ENCODE measurements at regions not wholly inside any gene's neighbourhood (a gene's known extent, or its start where the extent isn't known, plus 50 kb on each side); places are given as distances from the start of the nearest gene placed in this dataset.

- CTCF ChIA-PET, result no interaction called here
These were observed 217.5 kb downstream of the GPD2 start for GRCh38 chr2:156653675-156654074.

DNA sequence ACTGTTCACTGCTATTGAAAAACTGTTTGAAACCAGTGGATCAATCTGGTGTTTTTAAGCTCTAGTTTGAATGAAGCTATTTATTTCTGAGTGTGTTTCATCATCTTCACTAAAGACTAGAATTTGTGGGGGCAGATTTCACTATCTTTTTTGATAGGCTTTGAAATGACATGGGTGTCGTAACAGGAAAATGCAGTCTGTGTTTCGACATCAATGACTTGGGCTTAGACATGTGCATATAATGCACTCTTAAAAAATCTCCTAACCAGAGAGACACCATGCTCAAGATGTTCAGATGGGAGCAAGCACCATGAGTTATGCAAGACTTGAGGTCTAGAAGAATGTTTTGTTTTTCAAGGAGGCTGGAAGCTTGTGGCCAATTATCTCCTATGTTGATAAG is 221.6 kb downstream of the GPD2 start:
- intact Hi-C loops (cut with micrococcal nuclease), result no loop called here
- Histone ChIP-seq H2AFZ (ENCODE audit: insufficient read depth, low read depth, low read length, poor library complexity, severe bottlenecking) (no peak overlapping the region), H3K79me2 (ENCODE audit: control insufficient read depth, insufficient read depth, low read length) (no peaks in the 10 kb centered on the region), H3K9me3 (ENCODE audit: control extremely low read depth in 1 of 3, control insufficient read depth in 2 of 3, insufficient read depth in 1 of 3, low read length in 2 of 3) (no peaks in the 10 kb centered on the region), H3K4me1 (ENCODE audit: control insufficient read depth in 2 of 2, insufficient read depth in 2 of 2, low read length in 2 of 2) (no peaks in the 10 kb centered on the region), H4K20me1 (ENCODE audit: control insufficient read depth, insufficient read depth, low read length, poor library complexity, severe bottlenecking) (no peaks in the 10 kb centered on the region), H3K9ac (ENCODE audit: low read length) (no peak overlapping the region), H3K4me2 (replicated peaks; ENCODE audit: low read depth, low read length, poor library complexity, severe bottlenecking) (no peak overlapping the region), H3K36me3 (replicated peaks in 1 of 2; ENCODE audit: control extremely low read depth in 1 of 2, control insufficient read depth in 1 of 2, extremely low read depth in 1 of 2, insufficient read depth in 2 of 2, low read length in 1 of 2) (no peaks in the 10 kb centered on the region), H3K4me3 (ENCODE audit: control extremely low read depth in 1 of 5, extremely low read depth in 1 of 5, insufficient read depth in 1 of 5, low read depth in 2 of 5, low read length in 4 of 5) (no peak overlapping the region), H3K27ac (ENCODE audit: low read length in 2 of 2) (no peak overlapping the region), H3K27me3 (replicated peaks in 1 of 4; ENCODE audit: control extremely low read depth in 1 of 4, control insufficient read depth in 3 of 4, insufficient read depth in 4 of 4, low read length in 3 of 4) (no peaks in the 10 kb centered on the region)
- Mint-ChIP-seq H3K27me3 (no peaks in the 10 kb centered on the region), H3K4me3 (no peak overlapping the region), H3K9me3 (ENCODE audit: insufficient read depth) (no peaks in the 10 kb centered on the region), H3K4me1 (no peaks in the 10 kb centered on the region), H3K27ac (no peak overlapping the region)
- CTCF ChIA-PET, result no interaction called here
- DNase-seq, result no peak
- no peak for ATAC-seq (ENCODE audit: low read depth)
- POLR2A ChIA-PET, result no interaction called here
- no CpG with 5 or more reads among the region's 2 CpGs for WGBS (ENCODE audit: insufficient coverage)
- TF ChIP-seq EZH2 (IDR thresholded peaks at IDR 0.05; ENCODE audit: borderline replicate concordance, insufficient read depth, low read depth, low read length, poor library complexity, severe bottlenecking), result no peak
- no peak for TF ChIP-seq CTCF (IDR thresholded peaks at IDR 0.05)

More at GRCh38 chr2:156653675-156654074, 217.5 kb downstream of the GPD2 start:
- no peaks in the 10 kb centered on the region for H3K79me2 ChIP-seq (ENCODE audit: control insufficient read depth, insufficient read depth, low read length)
- DNase-seq, result no peak
- no peaks in the 10 kb centered on the region for H4K20me1 ChIP-seq (ENCODE audit: control insufficient read depth, insufficient read depth, low read length, poor library complexity, severe bottlenecking)
- H3K9me3 ChIP-seq (ENCODE audit: control extremely low read depth in 1 of 3, control insufficient read depth in 2 of 3, insufficient read depth in 1 of 3, low read length in 2 of 3), result no peaks in the 10 kb centered on the region
- no peaks in the 10 kb centered on the region for H3K9me3 Mint-ChIP-seq (ENCODE audit: insufficient read depth)
- H3K36me3 ChIP-seq (replicated peaks in 1 of 2; ENCODE audit: control extremely low read depth in 1 of 2, control insufficient read depth in 1 of 2, extremely low read depth in 1 of 2, insufficient read depth in 2 of 2, low read length in 1 of 2), result no peaks in the 10 kb centered on the region
- no peaks in the 10 kb centered on the region for H3K27me3 Mint-ChIP-seq
- no peak overlapping the region for H3K4me2 ChIP-seq (replicated peaks; ENCODE audit: low read depth, low read length, poor library complexity, severe bottlenecking)
- H3K27ac Mint-ChIP-seq, result no peak overlapping the region
- no peak overlapping the region for H3K4me3 Mint-ChIP-seq
- ATAC-seq (ENCODE audit: low read depth), result no peak
- H3K4me3 ChIP-seq (ENCODE audit: control extremely low read depth in 1 of 5, extremely low read depth in 1 of 5, insufficient read depth in 1 of 5, low read depth in 2 of 5, low read length in 4 of 5), result no peak overlapping the region
- intact Hi-C loops (cut with micrococcal nuclease), result no loop called here
- H3K27me3 ChIP-seq (replicated peaks in 1 of 4; ENCODE audit: control extremely low read depth in 1 of 4, control insufficient read depth in 3 of 4, insufficient read depth in 4 of 4, low read length in 3 of 4), result no peaks in the 10 kb centered on the region
- no peak overlapping the region for H2AFZ ChIP-seq (ENCODE audit: insufficient read depth, low read depth, low read length, poor library complexity, severe bottlenecking)
- TF ChIP-seq EZH2 (IDR thresholded peaks at IDR 0.05; ENCODE audit: borderline replicate concordance, insufficient read depth, low read depth, low read length, poor library complexity, severe bottlenecking) (no peak), CTCF (IDR thresholded peaks at IDR 0.05) (no peak)
- H3K27ac ChIP-seq (ENCODE audit: low read length in 2 of 2), result no peak overlapping the region
- H3K9ac ChIP-seq (ENCODE audit: low read length), result no peak overlapping the region
- POLR2A ChIA-PET, result no interaction called here
- no peaks in the 10 kb centered on the region for H3K4me1 ChIP-seq (ENCODE audit: control insufficient read depth in 2 of 2, insufficient read depth in 2 of 2, low read length in 2 of 2)
- H3K4me1 Mint-ChIP-seq, result no peaks in the 10 kb centered on the region

Measured in B cell (primary cell).